ENCODE measurements at regions not wholly inside any gene's neighbourhood (a gene's known extent, or its start where the extent isn't known, plus 50 kb on each side); places are given as distances from the start of the nearest gene placed in this dataset.

GRCh38 chr9:129338724-129339430, 160.8 kb upstream of the IER5L start:
- Histone ChIP-seq H3K27ac (peak overlapping the region; percentile 35 to 70 (median 46)), H3K4me1 (peaks cover 43 to 79% (median 56%) of the 10 kb centered on the region in 4 donors), H3K4me3 (no peak overlapping the region), H3K27me3 (no peaks in the 10 kb centered on the region), H3K36me3 (no peaks in the 10 kb centered on the region), H3K9me3 (no peaks in the 10 kb centered on the region)
- DNase-seq, result peak; percentile 70 to 83
- TF ChIP-seq POLR2AphosphoS5 (IDR thresholded peaks at IDR 0.05) (peak in 2 of 3 donors; percentile 38 to 44), POLR2A (IDR thresholded peaks at IDR 0.05) (no peak), CTCF (IDR thresholded peaks at IDR 0.05) (no peak), EP300 (IDR thresholded peaks at IDR 0.05) (no peak)
- 40 to 65% (median 48%) methylated on average over 15 to 19 of the region's 19 CpGs for WGBS, 5 donors
- intact Hi-C loops (cut with DNase I; ENCODE audit: low total_unique reads), result no loop called here

GRCh38 chr9:129337336-129338140, 159.5 kb upstream of the IER5L start:
- WGBS, 5 donors, result 68 to 79% (median 71%) methylated on average over 19 to 27 of the region's 27 CpGs
- intact Hi-C loops (cut with DNase I; ENCODE audit: low total_unique reads), result no loop called here

GRCh38 chr9:129336601-129337331, 158.7 kb upstream of the IER5L start:
- Histone ChIP-seq H3K9me3 (no peaks in the 10 kb centered on the region), H3K4me1 (peaks cover 46 to 76% (median 60%) of the 10 kb centered on the region in 4 donors), H3K4me3 (peak overlapping the region; percentile 32 to 47 (median 40)), H3K27me3 (no peaks in the 10 kb centered on the region), H3K27ac (peak overlapping the region; percentile 21 to 95 (median 89)), H3K36me3 (no peaks in the 10 kb centered on the region)
- intact Hi-C loops (cut with DNase I; ENCODE audit: low total_unique reads), result no loop called here
- peak; percentile 67 to 89 for DNase-seq
- TF ChIP-seq POLR2A (IDR thresholded peaks at IDR 0.05) (no peak), EP300 (IDR thresholded peaks at IDR 0.05) (no peak), CTCF (IDR thresholded peaks at IDR 0.05) (no peak), POLR2AphosphoS5 (IDR thresholded peaks at IDR 0.05) (peak in 1 of 3 donors; percentile 10)
- WGBS, 5 donors, result 5 to 9% (median 7%) methylated on average over 45 to 56 of the region's 56 CpGs

More at GRCh38 chr9:129337336-129338140, 159.5 kb upstream of the IER5L start:
- peak overlapping the region in 4 of 5 donors; percentile 88 to 95 (median 91) for H3K27ac ChIP-seq
- TF ChIP-seq CTCF (IDR thresholded peaks at IDR 0.05) (no peak), EP300 (IDR thresholded peaks at IDR 0.05) (no peak)
- peaks cover 46 to 77% (median 58%) of the 10 kb centered on the region in 4 donors for H3K4me1 ChIP-seq
- no peak for DNase-seq
- H3K27me3 ChIP-seq, result no peaks in the 10 kb centered on the region
- H3K36me3 ChIP-seq, result no peaks in the 10 kb centered on the region
- no peaks in the 10 kb centered on the region for H3K9me3 ChIP-seq
- H3K4me3 ChIP-seq, result peak overlapping the region; percentile 32 to 47 (median 40)

DNA sequence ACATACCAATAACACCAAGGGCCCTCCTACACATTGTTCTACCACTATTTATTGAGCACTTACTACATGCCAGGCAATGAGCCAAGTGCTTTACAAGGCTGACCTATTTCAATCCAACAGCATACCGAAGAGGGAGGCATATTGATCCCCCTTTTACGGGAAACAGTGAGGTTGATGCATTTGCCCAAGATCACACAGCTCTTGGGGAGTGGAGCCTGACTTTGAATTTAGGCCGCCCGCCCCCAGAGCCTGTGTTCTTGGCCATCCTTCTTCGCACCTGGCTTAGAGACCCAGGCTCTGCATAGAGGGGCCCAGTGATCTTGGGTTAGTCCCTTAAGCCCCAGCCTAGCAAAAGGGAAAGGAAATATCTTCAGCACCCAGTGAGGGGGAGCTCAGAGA, 158.1 kb upstream of the IER5L start:
- 64 to 75% (median 71%) methylated on average over 5 of the region's 5 CpGs for WGBS, 5 donors
- Histone ChIP-seq H3K4me3 (peak overlapping the region; percentile 32 to 47 (median 40)), H3K36me3 (no peaks in the 10 kb centered on the region), H3K9me3 (peaks cover 0 to 4% (median 2%) of the 10 kb centered on the region in 4 donors), H3K4me1 (peaks cover 46 to 76% (median 60%) of the 10 kb centered on the region in 4 donors), H3K27me3 (no peaks in the 10 kb centered on the region), H3K27ac (peak overlapping the region; percentile 21 to 95 (median 89))
- intact Hi-C loops (cut with DNase I; ENCODE audit: low total_unique reads), result no loop called here
- DNase-seq, result peak in 1 of 2 donors; percentile 48
- TF ChIP-seq EP300 (IDR thresholded peaks at IDR 0.05) (no peak), POLR2AphosphoS5 (IDR thresholded peaks at IDR 0.05) (no peak), CTCF (IDR thresholded peaks at IDR 0.05) (no peak), POLR2A (IDR thresholded peaks at IDR 0.05) (no peak)
